H9 (cell line): ENCODE measurements at regions not wholly inside any gene's neighbourhood (a gene's known extent, or its start where the extent isn't known, plus 50 kb on each side); places are given as distances from the start of the nearest gene placed in this dataset.

Experiments used
- DNase-seq: peaks from one replicate; pipeline ENCODE4 v3.0.0-alpha.2; 2017
- H2AFZ ChIP-seq: one replicate; pipeline ENCODE4 v1.6.1; 2013; ENCODE audit warnings: mild to moderate bottlenecking, low read length, control low read depth, moderate library complexity
- H2AK5ac ChIP-seq: 2 replicates; pipeline ENCODE4 v1.6.1; 2013; ENCODE audit warnings: low read length, control low read depth, mixed read lengths; ENCODE audit not compliant: insufficient read length
- H2BK120ac ChIP-seq: one replicate; pipeline ENCODE4 v1.6.1; 2013; ENCODE audit warnings: low read depth, mild to moderate bottlenecking, low read length, control low read depth, inconsistent platforms; ENCODE audit not compliant: poor library complexity, severe bottlenecking
- H2BK12ac ChIP-seq: 2 replicates; pipeline ENCODE4 v1.6.1; 2013; ENCODE audit warnings: low read length, control low read depth, mixed read lengths, low read depth; ENCODE audit not compliant: insufficient read length
- H2BK15ac ChIP-seq: 2 replicates; pipeline ENCODE4 v1.6.1; 2013; ENCODE audit warnings: low read depth, low read length, control low read depth
- H2BK20ac ChIP-seq: one replicate; pipeline ENCODE4 v1.6.1; 2013; ENCODE audit warnings: low read depth, mild to moderate bottlenecking, low read length, control low read depth, inconsistent platforms; ENCODE audit not compliant: poor library complexity, severe bottlenecking
- H2BK5ac ChIP-seq: 2 replicates; pipeline ENCODE4 v1.6.1; 2013; ENCODE audit warnings: low read length, control low read depth, mixed read lengths; ENCODE audit not compliant: insufficient read length
- H3K14ac ChIP-seq: 2 replicates; pipeline ENCODE4 v1.6.1; 2013; ENCODE audit warnings: low read length, control low read depth; ENCODE audit not compliant: insufficient read depth
- H3K18ac ChIP-seq: 2 replicates; pipeline ENCODE4 v1.6.1; 2013; ENCODE audit warnings: low read depth, mild to moderate bottlenecking, mixed read lengths, low read length, control low read depth; ENCODE audit not compliant: insufficient read length
- H3K23ac ChIP-seq: 2 replicates; pipeline ENCODE4 v1.6.1; 2013; ENCODE audit warnings: low read length, control low read depth, mixed read lengths, low read depth; ENCODE audit not compliant: insufficient read length
- H3K23me2 ChIP-seq: 2 replicates; pipeline ENCODE4 v1.6.1; 2013; ENCODE audit warnings: low read depth, mild to moderate bottlenecking, mixed read lengths, low read length, control low read depth; ENCODE audit not compliant: insufficient read length, poor library complexity, severe bottlenecking
- H3K27ac ChIP-seq: 2 replicates; pipeline ENCODE4 v1.5.1; 2013; ENCODE audit warnings: low read length, control low read depth, mixed read lengths, low read depth; ENCODE audit not compliant: insufficient read length
- H3K27me3 ChIP-seq: 2 replicates; pipeline ENCODE4 v1.6.1; 2013; ENCODE audit warnings: low read length, control low read depth, inconsistent platforms; ENCODE audit not compliant: insufficient read depth
- H3K4ac ChIP-seq: 2 replicates; pipeline ENCODE4 v1.6.1; 2013; ENCODE audit warnings: low read depth, mild to moderate bottlenecking, control low read depth, inconsistent platforms, low read length, moderate library complexity
- H3K4me1 ChIP-seq: 2 replicates; pipeline ENCODE4 v1.6.1; 2013; ENCODE audit warnings: low read length, control low read depth, inconsistent platforms; ENCODE audit not compliant: insufficient read depth
- H3K4me2 ChIP-seq: 2 replicates; pipeline ENCODE4 v1.6.1; 2013; ENCODE audit warnings: low read length, control low read depth, mixed read lengths; ENCODE audit not compliant: insufficient read length, insufficient read depth
- H3K56ac ChIP-seq: 2 replicates; pipeline ENCODE4 v1.6.1; 2013; ENCODE audit warnings: low read depth, mild to moderate bottlenecking, mixed read lengths, low read length, control low read depth; ENCODE audit not compliant: insufficient read length
- H3K79me1 ChIP-seq: 2 replicates; pipeline ENCODE4 v1.6.1; 2013; ENCODE audit warnings: low read depth, mild to moderate bottlenecking, moderate library complexity, low read length, control low read depth, inconsistent platforms; ENCODE audit not compliant: insufficient read depth, poor library complexity, severe bottlenecking
- H3K79me2 ChIP-seq: 2 replicates; pipeline ENCODE4 v1.6.1; 2013; ENCODE audit warnings: low read length, control low read depth, inconsistent platforms; ENCODE audit not compliant: insufficient read depth
- H3K9ac ChIP-seq: 2 replicates; pipeline ENCODE4 v1.6.1; 2013; ENCODE audit warnings: low read length, control low read depth, mixed read lengths; ENCODE audit not compliant: insufficient read length; ENCODE audit errors: extremely low read depth
- H3K9me3 ChIP-seq: one replicate; pipeline ENCODE4 v1.6.1; 2013; ENCODE audit warnings: low read depth, low read length, inconsistent platforms; ENCODE audit not compliant: control insufficient read depth
- H3T11ph ChIP-seq: one replicate; pipeline ENCODE4 v1.6.1; 2013; ENCODE audit warnings: mild to moderate bottlenecking, low read length, control low read depth, inconsistent platforms
- H4K20me1 ChIP-seq: one replicate; pipeline ENCODE4 v1.6.1; 2013; ENCODE audit not compliant: control insufficient read depth, insufficient read length, insufficient read depth
- H4K5ac ChIP-seq: 2 replicates; pipeline ENCODE4 v1.6.1; 2013; ENCODE audit warnings: low read depth, mild to moderate bottlenecking, mixed read lengths, low read length, control low read depth; ENCODE audit not compliant: insufficient read length
- H4K8ac ChIP-seq: replicated peaks from 2 replicates; pipeline ENCODE4 v1.6.1; 2013; ENCODE audit warnings: low read length, control low read depth, mixed read lengths, low read depth; ENCODE audit not compliant: insufficient read length
- H4K91ac ChIP-seq: 2 replicates; pipeline ENCODE4 v1.6.1; 2013; ENCODE audit warnings: low read depth, mild to moderate bottlenecking, moderate library complexity, mixed read lengths, low read length, control low read depth; ENCODE audit not compliant: insufficient read length
- H3K27ac Mint-ChIP-seq, 3 experiments: 2 replicates in 2 of 3; 3 replicates in 1 of 3; pipeline ENCODE4 v1.8.0; 2020 to 2021; ENCODE audit warnings: mixed read lengths in 3 of 3, mild to moderate bottlenecking in 1 of 3, moderate library complexity in 1 of 3
- H3K27me3 Mint-ChIP-seq: 2 replicates; pipeline ENCODE4 v1.8.0; 2021; ENCODE audit warnings: low read depth, mild to moderate bottlenecking, moderate library complexity, mixed read lengths
- H3K36me3 Mint-ChIP-seq, 3 experiments: 2 replicates in 2 of 3; 3 replicates in 1 of 3; pipeline ENCODE4 v1.8.0; 2020 to 2021; ENCODE audit warnings: low read depth in 3 of 3, mixed read lengths in 3 of 3; ENCODE audit not compliant: insufficient read depth in 1 of 3
- H3K4me1 Mint-ChIP-seq, 2 experiments: 2 replicates each; pipeline ENCODE4 v1.8.0; 2020; ENCODE audit warnings: mixed read lengths in 2 of 2
- H3K4me3 Mint-ChIP-seq, 2 experiments: 2 replicates in 1 of 2; 3 replicates in 1 of 2; pipeline ENCODE4 v1.8.0; 2020 to 2021; ENCODE audit warnings: mild to moderate bottlenecking in 2 of 2, mixed read lengths in 2 of 2, moderate library complexity in 1 of 2
- H3K9me3 Mint-ChIP-seq, 2 experiments: 2 replicates in 1 of 2; 3 replicates in 1 of 2; pipeline ENCODE4 v1.8.0; 2020; ENCODE audit warnings: mild to moderate bottlenecking in 2 of 2, mixed read lengths in 2 of 2, moderate library complexity in 1 of 2
- CTCF ChIP-seq: fragments of 200-600 bp; sonication (generic); conservative IDR thresholded peaks from 3 replicates; pipeline ENCODE4 v1.8.0; 2021; ENCODE audit warnings: antibody characterized with exemption, mild to moderate bottlenecking
- WGBS: extraction: QIAGEN DNeasy Blood & Tissue Kit; methylation state at CpG from one replicate; pipeline ENCODE4 v1.1.7; 2013; ENCODE audit warnings: missing lambda C conversion rate, low lambda C conversion rate, mixed read lengths; ENCODE audit not compliant: insufficient read length; ENCODE audit errors: extremely low coverage; 5-methylcytosine and 5-hydroxymethylcytosine counted together

- no peak overlapping the region for H2BK120ac ChIP-seq
- Mint-ChIP-seq H3K4me1 (peaks cover 12 to 16% of the 10 kb centered on the region in 2 experiments), H3K9me3 (peaks cover 5 to 6% of the 10 kb centered on the region in 2 experiments; a peak in 4 of 5 replicates), H3K27me3 (no peaks in the 10 kb centered on the region), H3K27ac (no peak overlapping the region), H3K36me3 (peaks cover 0 to 12% (median 0%) of the 10 kb centered on the region in 3 experiments; a peak in 3 of 7 replicates), H3K4me3 (no peak overlapping the region)
- H3K9ac ChIP-seq: no peak overlapping the region
- no peak overlapping the region for H2BK12ac ChIP-seq
- H3K79me1 ChIP-seq: no peaks in the 10 kb centered on the region
- H3T11ph ChIP-seq: no peak overlapping the region
- H3K18ac ChIP-seq: no peak overlapping the region
- no peak overlapping the region for H4K5ac ChIP-seq
- H4K20me1 ChIP-seq: no peaks in the 10 kb centered on the region
- no peaks in the 10 kb centered on the region for H3K23me2 ChIP-seq
- no peak overlapping the region for H3K23ac ChIP-seq
- no peak overlapping the region for H3K14ac ChIP-seq
- H4K8ac ChIP-seq: no peak overlapping the region
- H3K27me3 ChIP-seq: no peaks in the 10 kb centered on the region
- H4K91ac ChIP-seq: no peak overlapping the region
- no peak overlapping the region for H2AK5ac ChIP-seq
- H2BK5ac ChIP-seq: no peak overlapping the region
- no peaks in the 10 kb centered on the region for H3K9me3 ChIP-seq
- DNase-seq: no peak
- H3K56ac ChIP-seq: no peak overlapping the region
- no peak overlapping the region for H3K4me2 ChIP-seq
- no peak overlapping the region for H2AFZ ChIP-seq
- H2BK20ac ChIP-seq: no peak overlapping the region
- H3K27ac ChIP-seq: no peak overlapping the region
- H3K79me2 ChIP-seq: no peaks in the 10 kb centered on the region
- WGBS: no CpG with 5 or more reads among the region's 1 CpG
- no peak overlapping the region for H3K4ac ChIP-seq
- no peak for TF ChIP-seq CTCF
- H3K4me1 ChIP-seq: peaks cover 3% of the 10 kb centered on the region; the same call in 1 of the 2 replicates
- H2BK15ac ChIP-seq: no peak overlapping the region
These were observed 155.0 kb upstream of the HNMT start for GRCh38 chr2:137809252-137809651.
